ENCODE measurements at regions not wholly inside any gene's neighbourhood (a gene's known extent, or its start where the extent isn't known, plus 50 kb on each side); places are given as distances from the start of the nearest gene placed in this dataset.
"Not testable (repeated sequence)": the region's sequence is repeated elsewhere in the genome, so short reads cannot be mapped to it uniquely, and the experiment has no call there.

- DNase-seq (ENCODE audit: low spot score), result no peak
Observed at GRCh38 chr2:397521-397920, 109.6 kb upstream of the ALKAL2 start.

GRCh38 chr2:396903-397302 lies 109.0 kb upstream of the ALKAL2 start:
- no peak for DNase-seq (ENCODE audit: low spot score)

GRCh38 chr2:395886-396285 lies 108.0 kb upstream of the ALKAL2 start:
- DNase-seq (ENCODE audit: low spot score), result no peak

GRCh38 chr2:393711-394696 lies 106.1 kb upstream of the ALKAL2 start:
- DNase-seq (ENCODE audit: low spot score), result peak; percentile 93

GRCh38 chr2:392926-393280 lies 105.0 kb upstream of the ALKAL2 start:
- DNase-seq (ENCODE audit: low spot score), result no peak

GRCh38 chr2:392181-392925 lies 104.5 kb upstream of the ALKAL2 start:
- DNase-seq (ENCODE audit: low spot score), result no peak

- no peak for DNase-seq (ENCODE audit: low spot score)
Observed at GRCh38 chr2:391696-392095, 103.8 kb upstream of the ALKAL2 start.

GRCh38 chr2:390959-391358 lies 103.1 kb upstream of the ALKAL2 start:
- DNase-seq (ENCODE audit: low spot score), result no peak

- not testable (repeated sequence) for DNase-seq (ENCODE audit: low spot score)
Observed at GRCh38 chr2:389985-390384, 102.1 kb upstream of the ALKAL2 start.

GRCh38 chr2:388752-389151 lies 100.9 kb upstream of the ALKAL2 start:
- DNase-seq (ENCODE audit: low spot score), result not testable (repeated sequence)

GRCh38 chr2:387980-388421 lies 100.1 kb upstream of the ALKAL2 start:
- DNase-seq (ENCODE audit: low spot score), result no peak

GRCh38 chr2:386406-387103 lies 98.7 kb upstream of the ALKAL2 start:
- DNase-seq (ENCODE audit: low spot score), result no peak

GRCh38 chr2:385785-386184 lies 97.9 kb upstream of the ALKAL2 start:
- DNase-seq (ENCODE audit: low spot score), result no peak

- DNase-seq (ENCODE audit: low spot score), result no peak
Observed at GRCh38 chr2:385061-385460, 97.2 kb upstream of the ALKAL2 start.

- peak; percentile 56 for DNase-seq (ENCODE audit: low spot score)
Observed at GRCh38 chr2:383888-384287, 96.0 kb upstream of the ALKAL2 start.

GRCh38 chr2:383178-383577 lies 95.3 kb upstream of the ALKAL2 start:
- no peak for DNase-seq (ENCODE audit: low spot score)

- DNase-seq (ENCODE audit: low spot score), result no peak
Observed at GRCh38 chr2:382728-383022, 94.8 kb upstream of the ALKAL2 start.

- no peak for DNase-seq (ENCODE audit: low spot score)
Observed at GRCh38 chr2:381941-382727, 94.2 kb upstream of the ALKAL2 start.

GRCh38 chr2:381181-381580 lies 93.3 kb upstream of the ALKAL2 start:
- no peak for DNase-seq (ENCODE audit: low spot score)

- DNase-seq (ENCODE audit: low spot score), result no peak
Observed at GRCh38 chr2:380772-381171, 92.9 kb upstream of the ALKAL2 start.

- no peak for DNase-seq (ENCODE audit: low spot score)
Observed at GRCh38 chr2:380221-380620, 92.3 kb upstream of the ALKAL2 start.

- DNase-seq (ENCODE audit: low spot score), result no peak
Observed at GRCh38 chr2:379778-380177, 91.9 kb upstream of the ALKAL2 start.
